ENCODE measurements at regions not wholly inside any gene's neighbourhood (a gene's known extent, or its start where the extent isn't known, plus 50 kb on each side); places are given as distances from the start of the nearest gene placed in this dataset.

DNA sequence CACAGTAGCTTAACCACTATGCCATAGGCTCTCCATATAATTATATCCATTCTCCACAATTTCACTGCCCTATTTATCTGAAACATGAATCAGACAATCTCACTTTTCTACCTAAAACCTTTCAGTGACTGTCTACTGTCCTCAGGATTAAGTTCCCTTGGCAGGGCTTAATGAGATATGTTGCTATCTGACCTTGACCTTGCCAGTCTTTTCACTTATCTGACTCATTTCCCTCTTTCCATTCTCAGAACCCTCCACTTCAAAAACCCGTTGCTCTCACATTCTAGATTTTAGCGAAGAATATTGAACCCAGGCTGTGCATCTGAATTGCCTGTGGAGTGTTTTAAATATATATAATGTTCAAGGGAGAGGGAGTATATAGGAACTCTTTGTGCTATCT is 452.1 kb upstream of the MPDZ start:
- POLR2A ChIA-PET = no interaction called here
- TF ChIP-seq KDM1A (IDR thresholded peaks at IDR 0.05; ENCODE audit: low read depth) (no peak), HOXA7 (CRISPR knock-in tag; IDR thresholded peaks at IDR 0.05) (no peak), RFX5 (IDR thresholded peaks at IDR 0.05) (no peak), CHD2 (IDR thresholded peaks at IDR 0.05; ENCODE audit: low read length, partially characterized antibody) (no peak), RCOR1 (IDR thresholded peaks at IDR 0.05; ENCODE audit: low read depth, low read length) (no peak)
- FAIRE-seq (no peak), ATAC-seq (no peak), DNase-seq (ENCODE audit: low read depth in 1 of 2, low spot score in 1 of 2) (no peak)
- CTCF ChIA-PET = no interaction called here
- Histone ChIP-seq H3K27ac (no peak overlapping the region), H3K4me2 (no peak overlapping the region), H3K9me3 (no peaks in the 10 kb centered on the region), H3K4me1 (no peaks in the 10 kb centered on the region), H3K4me3 (no peak overlapping the region)
- WGBS (ENCODE audit: missing lambda C conversion rate) = 8% methylated on average over 2 of the region's 2 CpGs

DNA sequence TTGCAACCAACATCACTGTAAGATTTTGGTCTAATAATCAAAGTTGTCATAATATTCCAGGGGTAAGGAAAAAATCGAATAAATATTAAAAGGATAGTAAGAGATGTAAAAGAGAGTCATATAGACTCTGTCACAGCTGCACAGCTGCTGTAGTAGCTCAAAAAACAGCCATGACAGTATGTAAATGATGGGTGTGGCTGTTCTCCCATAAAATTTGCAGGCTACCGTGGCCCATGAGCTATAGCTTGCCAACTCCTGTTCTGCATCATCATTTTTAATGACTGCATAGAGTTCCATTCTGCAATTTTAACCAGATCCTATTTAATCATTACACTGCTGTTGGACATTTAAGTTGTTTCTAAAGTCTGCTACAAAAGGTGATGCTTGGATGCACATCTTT is 450.5 kb upstream of the MPDZ start:
- FAIRE-seq (no peak), ATAC-seq (no peak), DNase-seq (ENCODE audit: low read depth in 1 of 2, low spot score in 1 of 2) (no peak)
- H3K4me2 ChIP-seq = no peak overlapping the region
- ChIA-PET CTCF (no interaction called here), POLR2A (no interaction called here)
- TF ChIP-seq MYC (IDR thresholded peaks at IDR 0.05; ENCODE audit: borderline replicate concordance, low read length) (no peak), EHMT2 (IDR thresholded peaks at IDR 0.05; ENCODE audit: low read depth) (no peak), CEBPB (IDR thresholded peaks at IDR 0.05) (no peak), FOSL2 (IDR thresholded peaks at IDR 0.05) (no peak), FOSL2 (CRISPR knock-in tag; IDR thresholded peaks at IDR 0.05) (no peak), ZFP36 (IDR thresholded peaks at IDR 0.05; ENCODE audit: borderline replicate concordance, partially characterized antibody) (no peak), ZNF302 (CRISPR knock-in tag; IDR thresholded peaks at IDR 0.05) (no peak), SREBF2 (IDR thresholded peaks at IDR 0.05) (no peak), JUN (IDR thresholded peaks at IDR 0.05) (no peak), RCOR1 (IDR thresholded peaks at IDR 0.05; ENCODE audit: low read depth, low read length) (no peak), RFX5 (IDR thresholded peaks at IDR 0.05) (no peak), PHF8 (IDR thresholded peaks at IDR 0.05; ENCODE audit: borderline replicate concordance, low read depth) (no peak)
- TF ChIP-seq, protein P1, sequence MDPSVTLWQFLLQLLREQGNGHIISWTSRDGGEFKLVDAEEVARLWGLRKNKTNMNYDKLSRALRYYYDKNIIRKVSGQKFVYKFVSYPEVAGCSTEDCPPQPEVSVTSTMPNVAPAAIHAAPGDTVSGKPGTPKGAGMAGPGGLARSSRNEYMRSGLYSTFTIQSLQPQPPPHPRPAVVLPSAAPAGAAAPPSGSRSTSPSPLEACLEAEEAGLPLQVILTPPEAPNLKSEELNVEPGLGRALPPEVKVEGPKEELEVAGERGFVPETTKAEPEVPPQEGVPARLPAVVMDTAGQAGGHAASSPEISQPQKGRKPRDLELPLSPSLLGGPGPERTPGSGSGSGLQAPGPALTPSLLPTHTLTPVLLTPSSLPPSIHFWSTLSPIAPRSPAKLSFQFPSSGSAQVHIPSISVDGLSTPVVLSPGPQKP (IDR thresholded peaks at IDR 0.05; ENCODE audit: low read depth, low read length) = no peak
- TF ChIP-seq, protein P2, sequence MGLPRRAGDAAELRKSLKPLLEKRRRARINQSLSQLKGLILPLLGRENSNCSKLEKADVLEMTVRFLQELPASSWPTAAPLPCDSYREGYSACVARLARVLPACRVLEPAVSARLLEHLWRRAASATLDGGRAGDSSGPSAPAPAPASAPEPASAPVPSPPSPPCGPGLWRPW (IDR thresholded peaks at IDR 0.05) = no peak
- H3K9me3 ChIP-seq = no peaks in the 10 kb centered on the region
- 3% methylated on average over 2 of the region's 2 CpGs for WGBS (ENCODE audit: missing lambda C conversion rate)
- H3K4me3 ChIP-seq = no peak overlapping the region
- no peaks in the 10 kb centered on the region for H3K4me1 ChIP-seq
- H3K27ac ChIP-seq = no peak overlapping the region

- FAIRE-seq (no peak), ATAC-seq (no peak), DNase-seq (ENCODE audit: low read depth in 1 of 2, low spot score in 1 of 2) (no peak)
- no peak overlapping the region for H3K4me2 ChIP-seq
- CTCF ChIA-PET = interaction anchor here (0.7 to 1.6 kb wide), 2 partner anchors 12 to 621 kb away, joined by 3 to 5 read pairs; no protein-coding TSS in a partner anchor
- H3K4me3 ChIP-seq = no peak overlapping the region
- POLR2A ChIA-PET = no interaction called here
- 23% methylated on average over 7 of the region's 7 CpGs for WGBS (ENCODE audit: missing lambda C conversion rate)
- no peaks in the 10 kb centered on the region for H3K4me1 ChIP-seq
- TF ChIP-seq ESRRA (IDR thresholded peaks at IDR 0.05; ENCODE audit: borderline replicate concordance, low read length) = no peak
- no peak for TF ChIP-seq MAZ (IDR thresholded peaks at IDR 0.05; ENCODE audit: borderline replicate concordance, low read depth, low read length)
- no peak for TF ChIP-seq EP300 (IDR thresholded peaks at IDR 0.05)
- no peak for TF ChIP-seq KDM1A (IDR thresholded peaks at IDR 0.05; ENCODE audit: low read depth)
- TF ChIP-seq, protein P2 (IDR thresholded peaks at IDR 0.05) = no peak
- TF ChIP-seq RCOR1 (IDR thresholded peaks at IDR 0.05; ENCODE audit: low read depth, low read length) = no peak
- no peak for TF ChIP-seq POLR2A (IDR thresholded peaks at IDR 0.05; ENCODE audit: low read length)
- TF ChIP-seq ZSCAN20 (CRISPR knock-in tag; IDR thresholded peaks at IDR 0.05) = no peak
- TF ChIP-seq, protein P3, sequence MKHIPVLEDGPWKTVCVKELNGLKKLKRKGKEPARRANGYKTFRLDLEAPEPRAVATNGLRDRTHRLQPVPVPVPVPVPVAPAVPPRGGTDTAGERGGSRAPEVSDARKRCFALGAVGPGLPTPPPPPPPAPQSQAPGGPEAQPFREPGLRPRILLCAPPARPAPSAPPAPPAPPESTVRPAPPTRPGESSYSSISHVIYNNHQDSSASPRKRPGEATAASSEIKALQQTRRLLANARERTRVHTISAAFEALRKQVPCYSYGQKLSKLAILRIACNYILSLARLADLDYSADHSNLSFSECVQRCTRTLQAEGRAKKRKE (CRISPR knock-in tag; IDR thresholded peaks at IDR 0.05; ENCODE audit: low read depth) = no peak
- TF ChIP-seq RFX5 (IDR thresholded peaks at IDR 0.05) = no peak
- no peak for TF ChIP-seq HOXB5 (CRISPR knock-in tag; IDR thresholded peaks at IDR 0.05)
- TF ChIP-seq E2F6 (IDR thresholded peaks at IDR 0.05; ENCODE audit: borderline replicate concordance, low read depth) = no peak
- no peak for TF ChIP-seq TFCP2L1 (CRISPR knock-in tag; IDR thresholded peaks at IDR 0.05)
- no peak for TF ChIP-seq NPAS2 (CRISPR knock-in tag; IDR thresholded peaks at IDR 0.05; ENCODE audit: borderline replicate concordance)
- no peak for TF ChIP-seq PHF8 (IDR thresholded peaks at IDR 0.05; ENCODE audit: borderline replicate concordance, low read depth)
- TF ChIP-seq BHLHE40 (IDR thresholded peaks at IDR 0.05; ENCODE audit: low read depth, low read length) = no peak
- no peak for TF ChIP-seq NR3C1 (IDR thresholded peaks at IDR 0.05)
- H3K27ac ChIP-seq = no peak overlapping the region
- no peaks in the 10 kb centered on the region for H3K9me3 ChIP-seq
Measured at GRCh38 chr9:13728917-13729811, 449.7 kb upstream of the MPDZ start.

All from A549 (cell line).